RWPE2 (cell line): ENCODE measurements at regions not wholly inside any gene's neighbourhood (a gene's known extent, or its start where the extent isn't known, plus 50 kb on each side); places are given as distances from the start of the nearest gene placed in this dataset.
"Not testable (repeated sequence)": the region's sequence is repeated elsewhere in the genome, so short reads cannot be mapped to it uniquely, and the experiment has no call there.

Experiments
- ATAC-seq: fragments of 200-7000 bp; cut with Tn5 transposase; 3 replicates; pipeline ENCODE4 v1.9.1; 2021; ENCODE audit warnings: low read depth
- DNase-seq: peaks from one replicate; pipeline ENCODE4 v3.0.0-alpha.2; 2020; ENCODE audit warnings: low spot score
- H3K27ac ChIP-seq: fragments of 450-650 bp; 2 replicates; pipeline ENCODE4 v1.5.1; 2017; ENCODE audit warnings: mild to moderate bottlenecking; ENCODE audit not compliant: poor library complexity, severe bottlenecking
- H3K27me3 ChIP-seq: fragments of 250-450 bp; sonication (Bioruptor Pico); 2 replicates; pipeline ENCODE4 v1.5.1; 2021; ENCODE audit warnings: mild to moderate bottlenecking, moderate library complexity; ENCODE audit not compliant: insufficient read depth, poor library complexity, severe bottlenecking
- H3K36me3 ChIP-seq: fragments of 250-450 bp; sonication (Bioruptor Pico); 2 replicates; pipeline ENCODE4 v1.5.1; 2020; ENCODE audit warnings: low read depth, mild to moderate bottlenecking, moderate library complexity
- H3K4me1 ChIP-seq: fragments of 250-450 bp; sonication (Bioruptor Pico); 2 replicates; pipeline ENCODE4 v1.5.1; 2021; ENCODE audit warnings: mild to moderate bottlenecking, moderate library complexity; ENCODE audit not compliant: insufficient read depth, poor library complexity, severe bottlenecking
- H3K4me3 ChIP-seq: fragments of 250-450 bp; sonication (Bioruptor Pico); 2 replicates; pipeline ENCODE4 v1.5.1; 2021; ENCODE audit warnings: mild to moderate bottlenecking, moderate library complexity; ENCODE audit not compliant: severe bottlenecking
- H3K9me3 ChIP-seq: fragments of 250-450 bp; sonication (Bioruptor Pico); 2 replicates; pipeline ENCODE4 v1.5.1; 2021; ENCODE audit warnings: mild to moderate bottlenecking, moderate library complexity; ENCODE audit not compliant: severe bottlenecking
- TF ChIP-seq, protein P1 (sequence below): fragments of 450-650 bp; IDR thresholded peaks from one replicate; pipeline ENCODE4 v1.5.1; 2017; ENCODE audit warnings: mild to moderate bottlenecking, moderate library complexity; ENCODE audit not compliant: poor library complexity, severe bottlenecking

DNA sequence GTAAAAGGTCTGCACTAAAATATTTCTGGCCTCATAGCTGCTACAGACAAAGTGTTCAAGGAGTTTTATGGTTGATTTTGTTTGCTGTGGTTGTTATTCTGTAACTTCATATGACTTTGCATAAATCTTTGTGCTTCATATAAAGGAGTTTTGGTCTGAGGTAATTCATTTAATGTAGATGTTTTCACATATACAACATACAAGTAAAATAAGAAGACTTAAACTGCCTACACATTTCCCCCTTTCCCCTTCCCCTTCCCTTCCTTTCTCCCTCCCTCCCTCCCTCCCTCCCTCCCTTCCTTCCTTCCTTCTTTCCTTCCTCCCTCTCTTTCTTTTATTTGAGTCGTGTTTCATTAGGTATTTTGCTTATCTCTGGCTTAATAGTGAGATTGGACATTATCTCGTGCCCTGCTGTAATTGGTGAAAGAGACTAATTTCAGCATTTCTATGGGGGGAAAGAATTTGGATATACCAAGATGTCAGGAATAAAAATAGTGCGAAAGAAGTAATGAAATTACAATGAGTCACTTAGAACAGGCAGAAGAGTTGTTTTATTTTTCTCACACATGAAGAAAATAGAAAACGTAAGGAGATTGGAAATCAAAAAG is 144.9 kb upstream of the MAD2L1 start:
- Histone ChIP-seq H3K27ac (no peak overlapping the region), H3K36me3 (no peaks in the 10 kb centered on the region), H3K9me3 (no peaks in the 10 kb centered on the region), H3K4me3 (no peak overlapping the region), H3K27me3 (no peaks in the 10 kb centered on the region), H3K4me1 (no peaks in the 10 kb centered on the region)
- TF ChIP-seq, protein P1, sequence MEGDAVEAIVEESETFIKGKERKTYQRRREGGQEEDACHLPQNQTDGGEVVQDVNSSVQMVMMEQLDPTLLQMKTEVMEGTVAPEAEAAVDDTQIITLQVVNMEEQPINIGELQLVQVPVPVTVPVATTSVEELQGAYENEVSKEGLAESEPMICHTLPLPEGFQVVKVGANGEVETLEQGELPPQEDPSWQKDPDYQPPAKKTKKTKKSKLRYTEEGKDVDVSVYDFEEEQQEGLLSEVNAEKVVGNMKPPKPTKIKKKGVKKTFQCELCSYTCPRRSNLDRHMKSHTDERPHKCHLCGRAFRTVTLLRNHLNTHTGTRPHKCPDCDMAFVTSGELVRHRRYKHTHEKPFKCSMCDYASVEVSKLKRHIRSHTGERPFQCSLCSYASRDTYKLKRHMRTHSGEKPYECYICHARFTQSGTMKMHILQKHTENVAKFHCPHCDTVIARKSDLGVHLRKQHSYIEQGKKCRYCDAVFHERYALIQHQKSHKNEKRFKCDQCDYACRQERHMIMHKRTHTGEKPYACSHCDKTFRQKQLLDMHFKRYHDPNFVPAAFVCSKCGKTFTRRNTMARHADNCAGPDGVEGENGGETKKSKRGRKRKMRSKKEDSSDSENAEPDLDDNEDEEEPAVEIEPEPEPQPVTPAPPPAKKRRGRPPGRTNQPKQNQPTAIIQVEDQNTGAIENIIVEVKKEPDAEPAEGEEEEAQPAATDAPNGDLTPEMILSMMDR, result no peak
- no peak for DNase-seq
- no peak for ATAC-seq

DNA sequence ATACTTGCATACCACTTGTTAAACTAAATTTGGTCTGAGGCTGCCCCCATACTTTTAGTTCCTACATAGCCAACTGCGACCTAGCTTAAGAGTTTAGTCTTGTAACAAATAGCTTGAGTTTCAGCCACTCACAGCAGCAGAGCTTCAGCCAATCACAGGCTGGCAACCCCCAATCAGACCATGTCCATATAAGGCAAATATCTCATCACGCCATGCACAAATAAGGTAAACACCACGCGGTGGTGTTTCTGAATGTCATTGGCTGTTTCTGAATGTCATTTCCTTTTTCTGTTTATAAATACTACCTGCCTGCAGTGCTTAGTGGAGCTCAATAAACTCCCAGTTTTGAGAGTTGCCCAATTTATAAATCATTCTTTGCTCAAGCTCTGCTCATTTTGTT is 143.1 kb upstream of the MAD2L1 start:
- Histone ChIP-seq H3K36me3 (no peaks in the 10 kb centered on the region), H3K9me3 (no peaks in the 10 kb centered on the region), H3K27me3 (no peaks in the 10 kb centered on the region), H3K4me3 (no peak overlapping the region), H3K27ac (no peak overlapping the region), H3K4me1 (no peaks in the 10 kb centered on the region)
- DNase-seq (no peak), ATAC-seq (no peak)
- TF ChIP-seq, protein P1, result no peak

DNA sequence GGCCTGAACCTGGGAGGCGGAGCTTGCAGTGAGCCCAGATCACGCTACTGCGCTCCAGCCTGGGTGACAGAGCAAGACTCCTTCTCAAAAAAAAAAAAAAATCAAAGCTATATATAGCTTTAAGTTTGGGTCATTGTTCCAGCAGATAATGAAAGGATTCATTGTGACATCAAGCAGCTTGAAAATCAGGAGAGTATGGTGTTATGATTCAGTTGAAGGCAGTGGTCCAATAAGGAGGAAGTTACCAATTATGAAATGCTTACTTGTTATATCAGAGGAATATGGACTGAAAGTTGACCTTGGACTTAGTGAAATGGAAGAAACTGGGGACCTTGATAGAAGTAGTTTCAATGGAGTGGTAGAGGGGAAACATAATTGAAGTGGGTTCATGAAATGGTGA is 140.4 kb upstream of the MAD2L1 start:
- H3K36me3 ChIP-seq, result no peaks in the 10 kb centered on the region
- TF ChIP-seq, protein P1, result no peak

DNA sequence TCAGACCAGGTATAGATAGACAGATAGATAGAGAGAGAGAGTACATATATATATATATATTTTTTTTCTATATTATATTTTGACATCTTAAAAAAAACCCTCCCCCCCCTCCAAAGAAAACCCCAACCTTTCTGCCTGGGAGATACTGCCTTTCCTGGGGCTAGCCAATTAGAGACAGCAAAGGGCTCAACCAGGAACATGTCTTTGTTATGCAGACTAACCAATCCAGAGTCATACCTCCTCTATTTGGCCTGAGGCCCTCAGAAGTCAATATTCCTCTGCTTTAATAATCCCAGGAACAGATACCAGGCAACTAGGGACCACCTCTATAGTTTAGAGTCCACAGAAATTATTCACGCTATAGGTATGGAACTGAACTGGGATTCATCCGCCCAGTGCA is 135.6 kb upstream of the MAD2L1 start:
- H3K27ac ChIP-seq, result no peak overlapping the region
- ATAC-seq (no peak), DNase-seq (no peak)
- TF ChIP-seq, protein P1, result no peak
- H3K36me3 ChIP-seq, result no peaks in the 10 kb centered on the region
- no peaks in the 10 kb centered on the region for H3K9me3 ChIP-seq
- H3K27me3 ChIP-seq, result no peaks in the 10 kb centered on the region
- H3K4me1 ChIP-seq, result no peaks in the 10 kb centered on the region
- H3K4me3 ChIP-seq, result no peak overlapping the region

More for the DNA sequence above, 140.4 kb upstream of the MAD2L1 start:
- H3K4me3 ChIP-seq, result no peak overlapping the region
- no peak overlapping the region for H3K27ac ChIP-seq
- DNase-seq (no peak), ATAC-seq (no peak)
- H3K4me1 ChIP-seq, result no peaks in the 10 kb centered on the region
- no peaks in the 10 kb centered on the region for H3K9me3 ChIP-seq
- no peaks in the 10 kb centered on the region for H3K27me3 ChIP-seq

DNA sequence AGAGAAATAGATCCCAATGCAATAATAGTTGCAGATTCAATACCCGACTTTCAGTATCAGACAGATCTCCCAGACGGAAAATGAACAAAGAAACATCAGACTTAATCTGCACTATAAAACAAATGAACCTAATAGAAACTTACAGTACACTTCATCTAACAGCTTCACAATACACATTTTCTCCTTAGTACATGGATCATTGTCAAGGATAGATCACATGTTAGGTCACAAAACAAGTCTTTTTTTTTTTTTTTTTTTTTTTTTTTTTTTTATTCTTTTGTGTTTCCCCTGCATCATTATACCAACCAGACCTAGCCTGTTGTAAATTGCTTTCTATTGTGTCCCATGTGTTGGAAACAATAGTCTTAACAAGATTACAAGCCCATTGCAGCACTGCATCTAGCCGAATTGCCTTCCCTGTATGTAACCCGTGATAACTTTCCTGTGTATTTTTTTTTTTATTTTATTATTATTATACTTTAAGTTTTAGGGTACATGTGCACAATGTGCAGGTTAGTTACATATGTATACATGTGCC is 134.0 kb upstream of the MAD2L1 start:
- not testable (repeated sequence) for ATAC-seq, H3K27me3 ChIP-seq, H3K27ac ChIP-seq, H3K4me3 ChIP-seq, H3K36me3 ChIP-seq, DNase-seq, H3K9me3 ChIP-seq, H3K4me1 ChIP-seq
